Activated CD4-positive, alpha-beta T cell treated with anti-CD3 and anti-CD28 coated beads, Interleukin-2, amount 10 ng/mL, durations not matched to agents 7 days and 5 days (primary cell): ENCODE measurements at regions not wholly inside any gene's neighbourhood (a gene's known extent, or its start where the extent isn't known, plus 50 kb on each side); places are given as distances from the start of the nearest gene placed in this dataset.
"Not testable (repeated sequence)": the region's sequence is repeated elsewhere in the genome, so short reads cannot be mapped to it uniquely, and the experiment has no call there.

Experiments used
- CTCF ChIA-PET: fragments of 350-600 bp; sonication (Branson Sonifier 250); formaldehyde crosslinking; loops from one replicate; lab custom pipeline; 2021; ENCODE audit warnings: antibody characterized with exemption; lab: Charles Lee
- POLR2A ChIA-PET: fragments of 350-600 bp; sonication (Branson Sonifier 250); formaldehyde crosslinking; loops from one replicate; lab custom pipeline; 2021; ENCODE audit warnings: antibody characterized with exemption; lab: Charles Lee
- DNase-seq: peaks from one replicate; pipeline ENCODE4 v3.0.0-alpha.2; 2020
- H3K27ac Mint-ChIP-seq: one replicate; pipeline ENCODE4 v1.8.0; 2021; ENCODE audit warnings: mild to moderate bottlenecking, moderate library complexity, mixed read lengths
- H3K27me3 Mint-ChIP-seq: one replicate; pipeline ENCODE4 v1.8.0; 2021; ENCODE audit warnings: mixed read lengths
- H3K36me3 Mint-ChIP-seq: one replicate; pipeline ENCODE4 v1.8.0; 2021; ENCODE audit warnings: low read depth, mixed read lengths
- H3K4me1 Mint-ChIP-seq: one replicate; pipeline ENCODE4 v1.8.0; 2021; ENCODE audit warnings: mixed read lengths
- H3K4me3 Mint-ChIP-seq: one replicate; pipeline ENCODE4 v1.8.0; 2021; ENCODE audit warnings: mild to moderate bottlenecking, moderate library complexity, mixed read lengths
- H3K9me3 Mint-ChIP-seq: one replicate; pipeline ENCODE4 v1.8.0; 2021; ENCODE audit warnings: mixed read lengths

GRCh38 chr10:22119575-22119974 is 98.2 kb downstream of the EBLN1 start:
- POLR2A ChIA-PET, H3K36me3 Mint-ChIP-seq, DNase-seq, H3K9me3 Mint-ChIP-seq, CTCF ChIA-PET, H3K4me1 Mint-ChIP-seq, H3K4me3 Mint-ChIP-seq, H3K27ac Mint-ChIP-seq: not testable (repeated sequence)
- H3K27me3 Mint-ChIP-seq, result peaks cover 13% of the 10 kb centered on the region

DNA sequence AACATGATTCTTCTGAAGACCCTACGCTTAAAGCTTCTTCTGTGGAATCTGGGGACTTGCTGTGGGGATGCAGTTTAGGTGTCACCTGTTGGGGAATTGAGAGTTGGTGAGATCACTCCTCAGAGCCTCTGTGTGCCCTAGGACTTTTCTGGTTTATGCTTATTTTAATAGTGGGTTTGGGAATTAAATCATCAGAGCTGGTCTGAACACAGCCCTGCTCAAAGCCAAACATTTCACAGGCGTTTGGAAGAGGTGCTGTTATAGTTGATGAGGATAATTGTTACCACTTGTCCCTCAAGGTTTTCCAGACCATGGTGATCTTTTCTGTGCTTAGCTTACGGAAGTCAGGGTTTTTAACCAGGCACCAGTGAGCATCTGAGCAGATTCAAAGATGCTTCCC is 106.1 kb downstream of the EBLN1 start:
- Mint-ChIP-seq H3K9me3 (no peaks in the 10 kb centered on the region), H3K27me3 (peaks cover 4% of the 10 kb centered on the region), H3K27ac (no peak overlapping the region), H3K4me1 (peaks cover 5% of the 10 kb centered on the region), H3K4me3 (no peak overlapping the region), H3K36me3 (no peaks in the 10 kb centered on the region)
- POLR2A ChIA-PET, result no interaction called here
- CTCF ChIA-PET, result no interaction called here
- no peak for DNase-seq

DNA sequence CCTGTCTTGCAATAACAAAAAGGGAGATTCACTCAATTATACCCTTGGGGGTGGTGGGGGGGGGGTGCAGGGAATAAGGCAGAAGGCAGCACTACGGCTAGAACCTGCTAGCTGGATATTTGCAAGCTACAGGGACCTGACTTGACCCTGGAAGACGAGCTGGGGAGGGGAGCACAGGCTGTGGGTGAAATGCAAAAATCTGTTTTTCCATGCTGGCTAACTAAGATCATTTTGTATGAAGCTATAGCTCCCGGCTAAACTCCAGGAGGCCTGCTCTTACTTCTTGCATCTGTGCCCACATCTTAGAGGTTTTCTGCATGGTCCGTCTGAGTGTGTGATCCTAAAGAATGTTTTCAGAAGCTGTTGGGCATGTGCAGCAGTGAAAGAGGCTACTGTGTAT is 106.6 kb downstream of the EBLN1 start:
- no peak for DNase-seq
- H3K4me3 Mint-ChIP-seq, result no peak overlapping the region
- CTCF ChIA-PET, result no interaction called here
- H3K36me3 Mint-ChIP-seq, result no peaks in the 10 kb centered on the region
- H3K9me3 Mint-ChIP-seq, result no peaks in the 10 kb centered on the region
- POLR2A ChIA-PET, result no interaction called here
- H3K27me3 Mint-ChIP-seq, result peaks cover 2% of the 10 kb centered on the region
- no peak overlapping the region for H3K27ac Mint-ChIP-seq
- peaks cover 5% of the 10 kb centered on the region for H3K4me1 Mint-ChIP-seq

DNA sequence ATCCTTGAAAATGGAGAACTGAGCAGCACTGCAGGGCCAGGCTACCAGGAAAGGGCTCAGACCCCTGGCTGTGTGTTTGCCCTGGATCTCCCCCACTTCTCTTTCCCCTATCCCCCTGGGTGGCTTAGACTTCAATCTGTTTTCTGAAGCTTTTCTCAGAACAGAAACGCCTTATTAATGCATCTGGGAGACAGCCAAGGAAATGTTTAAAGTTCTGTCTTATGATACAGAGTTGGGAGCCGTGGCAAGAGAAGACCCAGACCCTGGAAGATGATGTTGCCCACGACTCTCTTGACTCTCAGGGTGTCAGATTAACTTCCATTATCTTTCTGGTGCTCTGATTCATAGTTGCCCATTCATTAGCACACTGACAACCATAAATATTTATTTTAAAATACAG is 107.1 kb downstream of the EBLN1 start:
- Mint-ChIP-seq H3K27ac (no peak overlapping the region), H3K4me1 (peaks cover 5% of the 10 kb centered on the region), H3K4me3 (no peak overlapping the region), H3K27me3 (peaks cover 2% of the 10 kb centered on the region), H3K36me3 (no peaks in the 10 kb centered on the region), H3K9me3 (no peaks in the 10 kb centered on the region)
- ChIA-PET CTCF (no interaction called here), POLR2A (no interaction called here)
- no peak for DNase-seq

DNA sequence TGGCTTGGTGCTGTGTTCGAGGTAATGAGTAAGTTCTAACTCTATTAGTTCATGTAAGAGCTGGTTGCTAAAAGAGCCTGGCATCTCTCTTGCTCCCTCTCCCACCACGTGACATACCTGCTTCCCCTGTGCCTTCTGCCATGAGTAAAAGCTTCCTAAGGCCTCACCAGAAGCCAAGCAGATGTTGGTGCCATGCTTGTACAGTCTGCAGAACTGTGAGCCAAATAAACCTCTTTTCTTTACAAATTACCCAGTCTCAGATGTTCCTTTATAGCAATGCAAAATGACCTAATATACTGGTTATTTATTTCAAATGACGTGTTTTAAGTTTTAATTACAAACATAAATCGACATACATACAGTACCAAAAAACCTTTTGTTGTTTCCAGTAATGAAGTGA is 101.7 kb upstream of the DNAJC1 start:
- Mint-ChIP-seq H3K4me3 (no peak overlapping the region), H3K4me1 (no peaks in the 10 kb centered on the region), H3K9me3 (no peaks in the 10 kb centered on the region), H3K27ac (no peak overlapping the region), H3K27me3 (no peaks in the 10 kb centered on the region), H3K36me3 (no peaks in the 10 kb centered on the region)
- no peak for DNase-seq
- CTCF ChIA-PET, result no interaction called here
- POLR2A ChIA-PET, result no interaction called here

DNA sequence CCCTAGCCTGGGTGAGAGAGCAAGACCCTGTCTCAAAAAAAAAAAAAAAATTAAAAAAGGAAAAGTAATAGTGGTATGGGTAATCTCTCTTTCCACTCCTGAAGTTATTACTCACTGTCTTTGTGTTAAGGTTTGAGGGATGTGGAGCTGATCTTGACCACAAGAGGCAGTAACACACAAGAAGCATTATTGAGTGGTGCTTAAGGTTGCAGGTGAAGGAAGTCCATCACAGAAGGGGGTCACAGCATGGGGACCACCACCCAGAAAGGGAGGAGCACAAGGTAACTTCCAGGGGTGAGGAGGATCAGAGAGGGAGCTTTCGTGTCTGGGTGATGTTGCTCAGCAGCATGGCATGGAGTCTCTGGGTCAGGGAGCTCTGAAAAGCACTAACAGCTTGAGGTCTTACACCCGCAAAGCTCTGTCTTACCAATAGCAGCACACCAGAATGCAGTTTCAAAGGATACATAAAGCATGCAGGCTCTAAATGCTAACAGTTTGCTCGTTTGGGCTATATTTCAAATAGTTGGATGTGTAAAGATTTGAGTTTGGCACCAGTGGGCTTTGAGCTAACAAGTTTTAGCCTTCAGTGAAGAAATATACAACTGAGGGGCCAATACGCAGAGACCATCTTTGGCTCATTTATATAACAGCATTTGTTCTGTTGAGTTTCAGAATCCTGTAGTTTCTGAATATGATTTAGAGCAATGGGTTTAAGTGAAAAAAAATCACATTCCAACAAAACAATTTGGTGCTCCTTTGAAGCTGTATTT is 100.4 kb upstream of the DNAJC1 start:
- no peak for DNase-seq
- Mint-ChIP-seq H3K4me1 (no peaks in the 10 kb centered on the region), H3K4me3 (no peak overlapping the region), H3K36me3 (no peaks in the 10 kb centered on the region), H3K27me3 (no peaks in the 10 kb centered on the region), H3K9me3 (no peaks in the 10 kb centered on the region), H3K27ac (no peak overlapping the region)
- POLR2A ChIA-PET, result no interaction called here
- CTCF ChIA-PET, result interaction anchor here (0.5 to 0.6 kb wide), 2 partner anchors 308 to 490 kb away, joined by 4 read pairs; no protein-coding TSS in a partner anchor

GRCh38 chr10:22097696-22098095 is 94.2 kb upstream of the DNAJC1 start:
- DNase-seq, result no peak
- Mint-ChIP-seq H3K4me1 (no peaks in the 10 kb centered on the region), H3K27me3 (no peaks in the 10 kb centered on the region), H3K27ac (no peak overlapping the region), H3K9me3 (no peaks in the 10 kb centered on the region), H3K4me3 (no peak overlapping the region), H3K36me3 (no peaks in the 10 kb centered on the region)
- POLR2A ChIA-PET, result no interaction called here
- CTCF ChIA-PET, result no interaction called here

DNA sequence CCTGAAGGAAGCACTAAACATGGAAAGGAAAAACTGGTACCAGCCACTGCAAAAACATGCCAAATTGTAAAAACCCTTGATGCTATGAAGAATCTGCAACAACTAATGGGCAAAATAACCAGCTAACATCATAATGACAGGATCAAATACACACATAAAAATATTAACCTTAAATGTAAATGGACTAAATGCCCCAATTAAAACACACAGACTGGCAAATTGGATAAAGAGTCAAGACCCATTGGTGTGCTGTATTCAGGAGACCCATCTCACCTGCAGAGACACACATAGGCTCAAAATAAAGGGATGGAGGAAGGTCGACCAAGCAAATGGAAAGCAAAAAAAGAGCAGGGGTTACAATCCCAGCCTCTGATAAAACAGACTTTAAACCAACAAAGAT is 87.7 kb upstream of the DNAJC1 start:
- H3K36me3 Mint-ChIP-seq, H3K4me1 Mint-ChIP-seq, H3K27me3 Mint-ChIP-seq, H3K9me3 Mint-ChIP-seq, DNase-seq, H3K4me3 Mint-ChIP-seq, CTCF ChIA-PET, POLR2A ChIA-PET, H3K27ac Mint-ChIP-seq: not testable (repeated sequence)

GRCh38 chr10:22087402-22087738 is 83.8 kb upstream of the DNAJC1 start:
- Mint-ChIP-seq H3K27ac (no peak overlapping the region), H3K4me3 (no peak overlapping the region), H3K4me1 (no peaks in the 10 kb centered on the region), H3K27me3 (peaks cover 3% of the 10 kb centered on the region), H3K9me3 (no peaks in the 10 kb centered on the region), H3K36me3 (no peaks in the 10 kb centered on the region)
- DNase-seq, result no peak
- POLR2A ChIA-PET, result no interaction called here
- CTCF ChIA-PET, result no interaction called here

- Mint-ChIP-seq H3K9me3 (no peaks in the 10 kb centered on the region), H3K27ac (no peak overlapping the region), H3K36me3 (no peaks in the 10 kb centered on the region), H3K4me3 (no peak overlapping the region), H3K27me3 (peaks cover 3% of the 10 kb centered on the region), H3K4me1 (no peaks in the 10 kb centered on the region)
- CTCF ChIA-PET, result no interaction called here
- POLR2A ChIA-PET, result no interaction called here
- no peak for DNase-seq
These were observed 83.3 kb upstream of the DNAJC1 start for GRCh38 chr10:22086730-22087401.

- CTCF ChIA-PET, result interaction anchor here (1.3 kb wide), 1 partner anchor 9 kb away, joined by 3 read pairs; no protein-coding TSS in a partner anchor
- H3K27me3 Mint-ChIP-seq, result peaks cover 23% of the 10 kb centered on the region
- H3K4me3 Mint-ChIP-seq, DNase-seq, H3K9me3 Mint-ChIP-seq, H3K4me1 Mint-ChIP-seq, H3K27ac Mint-ChIP-seq, H3K36me3 Mint-ChIP-seq, POLR2A ChIA-PET: not testable (repeated sequence)
These were observed 76.4 kb upstream of the DNAJC1 start for GRCh38 chr10:22079921-22080320.

GRCh38 chr10:22071332-22071731 is 67.8 kb upstream of the DNAJC1 start:
- H3K27ac Mint-ChIP-seq, result no peak overlapping the region
- no peak for DNase-seq
- no peaks in the 10 kb centered on the region for H3K4me1 Mint-ChIP-seq
- H3K4me3 Mint-ChIP-seq, result no peak overlapping the region
- ChIA-PET CTCF (no interaction called here), POLR2A (no interaction called here)
- no peaks in the 10 kb centered on the region for H3K36me3 Mint-ChIP-seq
- peaks cover 9% of the 10 kb centered on the region for H3K9me3 Mint-ChIP-seq
- peaks cover 17% of the 10 kb centered on the region for H3K27me3 Mint-ChIP-seq

GRCh38 chr10:22067091-22067490 is 63.6 kb upstream of the DNAJC1 start:
- H3K9me3 Mint-ChIP-seq, result peaks cover 12% of the 10 kb centered on the region
- no peak overlapping the region for H3K27ac Mint-ChIP-seq
- H3K4me3 Mint-ChIP-seq, result no peak overlapping the region
- CTCF ChIA-PET, result no interaction called here
- H3K4me1 Mint-ChIP-seq, result no peaks in the 10 kb centered on the region
- H3K27me3 Mint-ChIP-seq, result peaks cover 23% of the 10 kb centered on the region
- H3K36me3 Mint-ChIP-seq, result no peaks in the 10 kb centered on the region
- POLR2A ChIA-PET, result no interaction called here
- no peak for DNase-seq

DNA sequence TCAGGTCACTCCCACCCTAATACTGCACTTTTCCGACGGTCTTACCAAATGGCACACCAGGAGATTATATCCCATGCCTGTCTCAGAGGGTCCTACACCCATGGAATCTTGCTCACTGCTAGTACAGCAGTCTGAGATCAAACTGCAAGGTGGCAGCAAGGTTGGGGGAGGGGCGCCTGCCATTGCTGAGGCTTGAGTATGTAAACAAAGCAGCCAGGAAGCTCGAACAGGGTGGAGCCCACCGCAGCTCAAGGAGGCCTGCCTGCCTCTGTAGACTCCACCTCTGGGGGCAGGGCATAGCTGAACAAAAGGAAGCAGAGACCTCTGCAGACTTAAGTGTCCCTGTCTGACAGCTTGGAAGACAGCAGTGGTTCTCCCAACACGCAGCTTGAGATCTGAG is 57.5 kb upstream of the DNAJC1 start:
- POLR2A ChIA-PET, H3K36me3 Mint-ChIP-seq, CTCF ChIA-PET, H3K4me1 Mint-ChIP-seq, H3K4me3 Mint-ChIP-seq: not testable (repeated sequence)
- peak; percentile 56 for DNase-seq
- Mint-ChIP-seq H3K27me3 (peaks cover 11% of the 10 kb centered on the region), H3K9me3 (peaks cover 12% of the 10 kb centered on the region), H3K27ac (peak overlapping the region; percentile 57)
